Thyroid gland (tissue), 4 donors: ENCODE measurements at regions not wholly inside any gene's neighbourhood (a gene's known extent, or its start where the extent isn't known, plus 50 kb on each side); places are given as distances from the start of the nearest gene placed in this dataset.

ENCODE experiments used
- CTCF ChIP-seq, 6 experiments: fragments of 200-600 bp in 3 of 6; fragments of 450-650 bp in 3 of 6; sonication (generic) in 3 of 6; IDR thresholded peaks; one replicate each; pipeline ENCODE4 v1.5.1; 2016 to 2019; ENCODE audit warnings: antibody characterized with exemption in 6 of 6, mild to moderate bottlenecking in 2 of 6, inconsistent platforms in 1 of 6, moderate library complexity in 1 of 6
- POLR2A ChIP-seq, 2 donors: fragments of 450-650 bp; IDR thresholded peaks; one replicate each; pipeline ENCODE4 v1.6.1; 2017; ENCODE audit warnings: antibody characterized with exemption in 2 of 2, mild to moderate bottlenecking in 2 of 2, moderate library complexity in 1 of 2

GRCh38 chr1:212557739-212558692 is 50.5 kb upstream of the ATF3 start:
- TF ChIP-seq CTCF (IDR thresholded peaks at IDR 0.05) (no peak), POLR2A (IDR thresholded peaks at IDR 0.05) (no peak)
